Mucosa of descending colon (tissue), 3 donors: ENCODE measurements at regions not wholly inside any gene's neighbourhood (a gene's known extent, or its start where the extent isn't known, plus 50 kb on each side); places are given as distances from the start of the nearest gene placed in this dataset.

Experiments
- ATAC-seq: fragments of 200-7000 bp; cut with Tn5 transposase; one replicate; pipeline ENCODE4 v1.9.1; 2020; ENCODE audit warnings: mild to moderate bottlenecking, moderate library complexity
- DNase-seq, 3 donors: peaks; one replicate each; pipeline ENCODE4 v3.0.0-alpha.2; 2020
- H3K36me3 ChIP-seq: fragments of 200-600 bp; one replicate; pipeline ENCODE4 v1.8.0; 2021; ENCODE audit warnings: low read depth, mild to moderate bottlenecking
- H3K4me1 ChIP-seq: fragments of 200-600 bp; one replicate; pipeline ENCODE4 v1.8.0; 2021; ENCODE audit warnings: low read depth, mild to moderate bottlenecking
- H3K4me3 ChIP-seq: fragments of 200-600 bp; one replicate; pipeline ENCODE4 v1.8.0; 2021; ENCODE audit warnings: mild to moderate bottlenecking
- H3K9me3 ChIP-seq: fragments of 200-600 bp; one replicate; pipeline ENCODE4 v1.8.0; 2021; ENCODE audit warnings: mild to moderate bottlenecking
- CTCF ChIP-seq: fragments of 200-600 bp; IDR thresholded peaks from one replicate; pipeline ENCODE4 v1.8.0; 2022; ENCODE audit warnings: antibody characterized with exemption, mild to moderate bottlenecking
- intact Hi-C, 2 donors: fragments of 100-400 bp; cut with DNase I in 1 of 2; cut with micrococcal nuclease in 1 of 2; formaldehyde crosslinking; loops; one replicate each; pipeline versions ENCODE4 v1.11.0 to v1.11.1; 2022; cut with DNase I, micrococcal nuclease
- donor health status: DM: no; HTN: no; CAD: no; lungs with moderate emphysema.
- donor health status: DM: no; HTN: no; CAD: no.
- donor health status: DM: no; HTN: yes; CAD: no.

- no peaks in the 10 kb centered on the region for H3K4me1 ChIP-seq
- no peak for TF ChIP-seq CTCF
- DNase-seq (peak; percentile 46 to 67 (median 63)), ATAC-seq (peak; percentile 67)
- intact Hi-C loops = loop anchor here (5.0 kb wide), 2 partner anchors 495 to 510 kb away; partner anchors contain the start of gene HOXD8 (in 2 of the 2)
- H3K4me3 ChIP-seq = peak overlapping the region; percentile 27
- no peaks in the 10 kb centered on the region for H3K9me3 ChIP-seq
- no peaks in the 10 kb centered on the region for H3K36me3 ChIP-seq
Observed at GRCh38 chr2:176637486-176638166, 368.4 kb downstream of the MTX2 start.

GRCh38 chr2:176638167-176639015 is 369.1 kb downstream of the MTX2 start:
- no peaks in the 10 kb centered on the region for H3K4me1 ChIP-seq
- H3K9me3 ChIP-seq = no peaks in the 10 kb centered on the region
- H3K36me3 ChIP-seq = no peaks in the 10 kb centered on the region
- peak; percentile 94 for ATAC-seq
- peak overlapping the region; percentile 27 for H3K4me3 ChIP-seq
- intact Hi-C loops = loop anchor here (5.0 kb wide), 2 partner anchors 496 to 511 kb away; partner anchors contain the start of gene HOXD8 (in 2 of the 2)
- peak; percentile 71 to 83 (median 81) for DNase-seq
- TF ChIP-seq CTCF = peak; percentile 51

GRCh38 chr2:176639016-176639343 is 369.7 kb downstream of the MTX2 start:
- TF ChIP-seq CTCF = no peak
- Histone ChIP-seq H3K36me3 (no peaks in the 10 kb centered on the region), H3K4me1 (no peaks in the 10 kb centered on the region), H3K9me3 (no peaks in the 10 kb centered on the region), H3K4me3 (no peak overlapping the region)
- intact Hi-C loops = loop anchor here (5.0 kb wide), 2 partner anchors 497 to 512 kb away; partner anchors contain the start of gene HOXD8 (in 2 of the 2)
- ATAC-seq (no peak), DNase-seq (peak in 1 of 3 donors; percentile 9)

- Histone ChIP-seq H3K4me1 (no peaks in the 10 kb centered on the region), H3K36me3 (no peaks in the 10 kb centered on the region), H3K9me3 (no peaks in the 10 kb centered on the region), H3K4me3 (no peak overlapping the region)
- intact Hi-C loops = loop anchor here (5.0 to 10.0 kb wide), 4 partner anchors 85 to 512 kb away; partner anchors contain the start of gene HOXD8 (in 2 of the 2)
- ATAC-seq (no peak), DNase-seq (no peak)
- no peak for TF ChIP-seq CTCF
Observed at GRCh38 chr2:176639671-176640070, 370.4 kb downstream of the MTX2 start.

- intact Hi-C loops = loop anchor here in 1 of 2 donors (10.0 kb wide), 2 partner anchors 87 to 187 kb away; no protein-coding TSS in a partner anchor
- DNase-seq (no peak), ATAC-seq (no peak)
- Histone ChIP-seq H3K4me1 (no peaks in the 10 kb centered on the region), H3K4me3 (no peak overlapping the region), H3K9me3 (no peaks in the 10 kb centered on the region), H3K36me3 (no peaks in the 10 kb centered on the region)
- no peak for TF ChIP-seq CTCF
Observed at GRCh38 chr2:176641436-176641835, 372.2 kb downstream of the MTX2 start.
